ENCODE measurements at regions not wholly inside any gene's neighbourhood (a gene's known extent, or its start where the extent isn't known, plus 50 kb on each side); places are given as distances from the start of the nearest gene placed in this dataset.

DNA sequence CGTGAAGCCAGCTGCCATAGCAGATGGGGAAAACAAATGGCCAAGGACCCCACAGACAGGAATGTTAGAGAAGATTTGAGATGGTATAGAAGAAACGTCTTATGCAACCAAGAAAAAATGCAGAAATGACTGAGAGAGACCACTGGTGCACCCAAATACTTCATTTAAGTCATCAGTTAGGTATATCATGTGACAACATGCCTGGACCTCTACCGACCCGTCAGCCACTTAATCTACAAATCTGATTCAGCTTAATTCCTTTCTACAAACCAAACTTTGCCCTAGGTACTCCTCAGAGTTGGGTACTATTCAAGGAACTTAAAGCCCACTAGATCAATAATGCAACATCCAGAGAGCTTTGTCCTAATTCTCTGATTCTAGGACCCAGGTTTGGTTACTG, 126.0 kb upstream of the UBE2E2 start:
- TF ChIP-seq POLR2A (IDR thresholded peaks at IDR 0.05) (no peak), POLR2AphosphoS5 (IDR thresholded peaks at IDR 0.05) (no peak), CTCF (IDR thresholded peaks at IDR 0.05) (no peak)
- Histone ChIP-seq H3K27ac (no peak overlapping the region), H3K36me3 (no peaks in the 10 kb centered on the region), H3K4me1 (no peaks in the 10 kb centered on the region), H3K27me3 (no peaks in the 10 kb centered on the region), H3K9me3 (no peaks in the 10 kb centered on the region), H3K4me3 (no peak overlapping the region)
- intact Hi-C loops (cut with DNase I; ENCODE audit: low total_unique reads), result no loop called here
- DNase-seq (ENCODE audit: low spot score in 2 of 2), result no peak

DNA sequence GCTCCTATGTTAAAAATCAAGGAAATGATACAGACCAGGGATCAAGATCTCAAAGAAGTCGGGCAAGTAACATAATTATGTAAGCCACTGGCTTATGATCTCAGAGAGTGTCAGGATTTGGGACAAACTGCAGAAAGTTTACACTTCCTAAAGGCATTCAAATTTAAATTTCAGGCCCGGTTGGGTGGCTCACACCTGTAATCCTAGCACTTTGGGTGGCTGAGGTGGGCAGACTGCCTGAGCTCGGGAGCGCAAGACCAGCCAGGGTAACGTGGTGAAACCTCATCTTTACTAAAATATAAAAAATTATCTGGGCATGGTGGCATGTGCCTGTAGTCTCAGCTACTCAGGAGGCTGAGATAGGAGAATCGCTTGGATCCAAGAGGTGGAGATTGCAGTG, 124.4 kb upstream of the UBE2E2 start:
- intact Hi-C loops (cut with DNase I; ENCODE audit: low total_unique reads), result no loop called here
- H3K4me1 ChIP-seq, result no peaks in the 10 kb centered on the region
- TF ChIP-seq CTCF (IDR thresholded peaks at IDR 0.05), result no peak
- TF ChIP-seq POLR2AphosphoS5 (IDR thresholded peaks at IDR 0.05), result no peak
- no peak for TF ChIP-seq POLR2A (IDR thresholded peaks at IDR 0.05)
- no peaks in the 10 kb centered on the region for H3K36me3 ChIP-seq
- H3K4me3 ChIP-seq, result no peak overlapping the region
- no peaks in the 10 kb centered on the region for H3K27me3 ChIP-seq
- no peaks in the 10 kb centered on the region for H3K9me3 ChIP-seq
- no peak for DNase-seq (ENCODE audit: low spot score in 2 of 2)
- H3K27ac ChIP-seq, result no peak overlapping the region

GRCh38 chr3:23079976-23080375, 123.2 kb upstream of the UBE2E2 start:
- no peaks in the 10 kb centered on the region for H3K27me3 ChIP-seq
- DNase-seq (ENCODE audit: low spot score in 2 of 2), result no peak
- TF ChIP-seq POLR2A (IDR thresholded peaks at IDR 0.05), result no peak
- no peak for TF ChIP-seq CTCF (IDR thresholded peaks at IDR 0.05)
- no peak for TF ChIP-seq POLR2AphosphoS5 (IDR thresholded peaks at IDR 0.05)
- no peaks in the 10 kb centered on the region for H3K36me3 ChIP-seq
- peak overlapping the region in 2 of 3 donors; percentile 38 to 51 for H3K4me3 ChIP-seq
- no peak overlapping the region for H3K27ac ChIP-seq
- no peaks in the 10 kb centered on the region for H3K4me1 ChIP-seq
- intact Hi-C loops (cut with DNase I; ENCODE audit: low total_unique reads), result no loop called here
- no peaks in the 10 kb centered on the region for H3K9me3 ChIP-seq

GRCh38 chr3:23083701-23084100, 119.4 kb upstream of the UBE2E2 start:
- H3K36me3 ChIP-seq, result no peaks in the 10 kb centered on the region
- no peaks in the 10 kb centered on the region for H3K27me3 ChIP-seq
- H3K4me1 ChIP-seq, result no peaks in the 10 kb centered on the region
- intact Hi-C loops (cut with DNase I; ENCODE audit: low total_unique reads), result no loop called here
- H3K4me3 ChIP-seq, result no peak overlapping the region
- TF ChIP-seq POLR2AphosphoS5 (IDR thresholded peaks at IDR 0.05) (no peak), POLR2A (IDR thresholded peaks at IDR 0.05) (no peak), CTCF (IDR thresholded peaks at IDR 0.05) (no peak)
- DNase-seq (ENCODE audit: low spot score in 2 of 2), result no peak
- H3K9me3 ChIP-seq, result no peaks in the 10 kb centered on the region
- H3K27ac ChIP-seq, result no peak overlapping the region

GRCh38 chr3:23084367-23084766, 118.8 kb upstream of the UBE2E2 start:
- no peaks in the 10 kb centered on the region for H3K4me1 ChIP-seq
- H3K27ac ChIP-seq, result no peak overlapping the region
- TF ChIP-seq POLR2AphosphoS5 (IDR thresholded peaks at IDR 0.05) (no peak), CTCF (IDR thresholded peaks at IDR 0.05) (no peak), POLR2A (IDR thresholded peaks at IDR 0.05) (no peak)
- no peak for DNase-seq (ENCODE audit: low spot score in 2 of 2)
- no peaks in the 10 kb centered on the region for H3K36me3 ChIP-seq
- H3K4me3 ChIP-seq, result no peak overlapping the region
- H3K9me3 ChIP-seq, result no peaks in the 10 kb centered on the region
- intact Hi-C loops (cut with DNase I; ENCODE audit: low total_unique reads), result no loop called here
- no peaks in the 10 kb centered on the region for H3K27me3 ChIP-seq
